OCI-LY1 (cell line): ENCODE measurements at regions not wholly inside any gene's neighbourhood (a gene's known extent, or its start where the extent isn't known, plus 50 kb on each side); places are given as distances from the start of the nearest gene placed in this dataset.

Experiments
- EZH2 ChIP-seq: fragments of 200-600 bp; sonication (generic), shearing (Covaris generic); IDR thresholded peaks from 2 replicates; pipeline ENCODE4 v1.8.0; 2017; ENCODE audit warnings: borderline replicate concordance, mixed run types, mild to moderate bottlenecking, antibody characterized with exemption, low read length, moderate library complexity, mixed read lengths
- TF ChIP-seq, protein P1 (sequence below): fragments of 200-600 bp; sonication (generic), shearing (Covaris generic); IDR thresholded peaks from 2 replicates; pipeline ENCODE4 v1.5.1; 2017; ENCODE audit warnings: mild to moderate bottlenecking, antibody characterized with exemption, low read length, moderate library complexity, mixed read lengths

GRCh38 chr4:187903700-187904099 is 91.9 kb upstream of the ZFP42 start:
- TF ChIP-seq, protein P1, sequence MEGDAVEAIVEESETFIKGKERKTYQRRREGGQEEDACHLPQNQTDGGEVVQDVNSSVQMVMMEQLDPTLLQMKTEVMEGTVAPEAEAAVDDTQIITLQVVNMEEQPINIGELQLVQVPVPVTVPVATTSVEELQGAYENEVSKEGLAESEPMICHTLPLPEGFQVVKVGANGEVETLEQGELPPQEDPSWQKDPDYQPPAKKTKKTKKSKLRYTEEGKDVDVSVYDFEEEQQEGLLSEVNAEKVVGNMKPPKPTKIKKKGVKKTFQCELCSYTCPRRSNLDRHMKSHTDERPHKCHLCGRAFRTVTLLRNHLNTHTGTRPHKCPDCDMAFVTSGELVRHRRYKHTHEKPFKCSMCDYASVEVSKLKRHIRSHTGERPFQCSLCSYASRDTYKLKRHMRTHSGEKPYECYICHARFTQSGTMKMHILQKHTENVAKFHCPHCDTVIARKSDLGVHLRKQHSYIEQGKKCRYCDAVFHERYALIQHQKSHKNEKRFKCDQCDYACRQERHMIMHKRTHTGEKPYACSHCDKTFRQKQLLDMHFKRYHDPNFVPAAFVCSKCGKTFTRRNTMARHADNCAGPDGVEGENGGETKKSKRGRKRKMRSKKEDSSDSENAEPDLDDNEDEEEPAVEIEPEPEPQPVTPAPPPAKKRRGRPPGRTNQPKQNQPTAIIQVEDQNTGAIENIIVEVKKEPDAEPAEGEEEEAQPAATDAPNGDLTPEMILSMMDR, result no peak
- TF ChIP-seq EZH2, result no peak
